ENCODE measurements at regions not wholly inside any gene's neighbourhood (a gene's known extent, or its start where the extent isn't known, plus 50 kb on each side); places are given as distances from the start of the nearest gene placed in this dataset.

- H3K4me2 ChIP-seq (ENCODE audit: low read length), result no peak overlapping the region
- H3K36me3 ChIP-seq (ENCODE audit: insufficient read depth, low read length), result no peaks in the 10 kb centered on the region
- H3K9ac ChIP-seq (ENCODE audit: low read depth, low read length), result no peak overlapping the region
- no peak overlapping the region for H3K4me3 ChIP-seq (ENCODE audit: low read length)
- no peaks in the 10 kb centered on the region for H3K9me3 ChIP-seq (replicated peaks; ENCODE audit: low read length)
- peaks cover 5% of the 10 kb centered on the region for H3K4me1 ChIP-seq (ENCODE audit: control insufficient read depth, insufficient read depth, low read length)
- H3K27me3 ChIP-seq (ENCODE audit: control insufficient read depth, insufficient read depth, low read length), result no peaks in the 10 kb centered on the region
These were observed 181.1 kb upstream of the NAMPT start for GRCh38 chr7:106465704-106466468.

- no peaks in the 10 kb centered on the region for H3K36me3 ChIP-seq (ENCODE audit: insufficient read depth, low read length)
- no peaks in the 10 kb centered on the region for H3K9me3 ChIP-seq (replicated peaks; ENCODE audit: low read length)
- H3K4me3 ChIP-seq (ENCODE audit: low read length), result no peak overlapping the region
- no peak overlapping the region for H3K4me2 ChIP-seq (ENCODE audit: low read length)
- peaks cover 5% of the 10 kb centered on the region for H3K4me1 ChIP-seq (ENCODE audit: control insufficient read depth, insufficient read depth, low read length)
- H3K9ac ChIP-seq (ENCODE audit: low read depth, low read length), result no peak overlapping the region
- no peaks in the 10 kb centered on the region for H3K27me3 ChIP-seq (ENCODE audit: control insufficient read depth, insufficient read depth, low read length)
These were observed 179.9 kb upstream of the NAMPT start for GRCh38 chr7:106464651-106465050.

- no peaks in the 10 kb centered on the region for H3K27me3 ChIP-seq (ENCODE audit: control insufficient read depth, insufficient read depth, low read length)
- no peaks in the 10 kb centered on the region for H3K36me3 ChIP-seq (ENCODE audit: insufficient read depth, low read length)
- H3K4me2 ChIP-seq (ENCODE audit: low read length), result no peak overlapping the region
- H3K4me1 ChIP-seq (ENCODE audit: control insufficient read depth, insufficient read depth, low read length), result peaks cover 5% of the 10 kb centered on the region
- H3K4me3 ChIP-seq (ENCODE audit: low read length), result no peak overlapping the region
- no peak overlapping the region for H3K9ac ChIP-seq (ENCODE audit: low read depth, low read length)
- no peaks in the 10 kb centered on the region for H3K9me3 ChIP-seq (replicated peaks; ENCODE audit: low read length)
These were observed 179.2 kb upstream of the NAMPT start for GRCh38 chr7:106463851-106464611.

GRCh38 chr7:106462914-106463482 lies 178.2 kb upstream of the NAMPT start:
- no peaks in the 10 kb centered on the region for H3K27me3 ChIP-seq (ENCODE audit: control insufficient read depth, insufficient read depth, low read length)
- H3K9ac ChIP-seq (ENCODE audit: low read depth, low read length), result no peak overlapping the region
- no peak overlapping the region for H3K4me3 ChIP-seq (ENCODE audit: low read length)
- no peaks in the 10 kb centered on the region for H3K9me3 ChIP-seq (replicated peaks; ENCODE audit: low read length)
- no peak overlapping the region for H3K4me2 ChIP-seq (ENCODE audit: low read length)
- no peaks in the 10 kb centered on the region for H3K36me3 ChIP-seq (ENCODE audit: insufficient read depth, low read length)
- peaks cover 5% of the 10 kb centered on the region for H3K4me1 ChIP-seq (ENCODE audit: control insufficient read depth, insufficient read depth, low read length)

GRCh38 chr7:106462365-106462859 lies 177.6 kb upstream of the NAMPT start:
- Histone ChIP-seq H3K36me3 (ENCODE audit: insufficient read depth, low read length) (no peaks in the 10 kb centered on the region), H3K9me3 (replicated peaks; ENCODE audit: low read length) (no peaks in the 10 kb centered on the region), H3K4me1 (ENCODE audit: control insufficient read depth, insufficient read depth, low read length) (peaks cover 5% of the 10 kb centered on the region), H3K4me3 (ENCODE audit: low read length) (no peak overlapping the region), H3K9ac (ENCODE audit: low read depth, low read length) (no peak overlapping the region), H3K27me3 (ENCODE audit: control insufficient read depth, insufficient read depth, low read length) (no peaks in the 10 kb centered on the region), H3K4me2 (ENCODE audit: low read length) (no peak overlapping the region)

- Histone ChIP-seq H3K4me3 (ENCODE audit: low read length) (no peak overlapping the region), H3K4me2 (ENCODE audit: low read length) (no peak overlapping the region), H3K4me1 (ENCODE audit: control insufficient read depth, insufficient read depth, low read length) (peaks cover under 1% of the 10 kb centered on the region), H3K36me3 (ENCODE audit: insufficient read depth, low read length) (no peaks in the 10 kb centered on the region), H3K27me3 (ENCODE audit: control insufficient read depth, insufficient read depth, low read length) (no peaks in the 10 kb centered on the region), H3K9me3 (replicated peaks; ENCODE audit: low read length) (no peaks in the 10 kb centered on the region), H3K9ac (ENCODE audit: low read depth, low read length) (no peak overlapping the region)
These were observed 176.0 kb upstream of the NAMPT start for GRCh38 chr7:106460792-106461254.

- H3K36me3 ChIP-seq (ENCODE audit: insufficient read depth, low read length), result no peaks in the 10 kb centered on the region
- no peaks in the 10 kb centered on the region for H3K9me3 ChIP-seq (replicated peaks; ENCODE audit: low read length)
- H3K4me2 ChIP-seq (ENCODE audit: low read length), result no peak overlapping the region
- H3K4me1 ChIP-seq (ENCODE audit: control insufficient read depth, insufficient read depth, low read length), result no peaks in the 10 kb centered on the region
- no peak overlapping the region for H3K4me3 ChIP-seq (ENCODE audit: low read length)
- no peaks in the 10 kb centered on the region for H3K27me3 ChIP-seq (ENCODE audit: control insufficient read depth, insufficient read depth, low read length)
- no peak overlapping the region for H3K9ac ChIP-seq (ENCODE audit: low read depth, low read length)
These were observed 174.8 kb upstream of the NAMPT start for GRCh38 chr7:106459397-106460072.

- H3K27me3 ChIP-seq (ENCODE audit: control insufficient read depth, insufficient read depth, low read length), result no peaks in the 10 kb centered on the region
- H3K4me2 ChIP-seq (ENCODE audit: low read length), result no peak overlapping the region
- peaks cover 3% of the 10 kb centered on the region for H3K9me3 ChIP-seq (replicated peaks; ENCODE audit: low read length)
- H3K4me3 ChIP-seq (ENCODE audit: low read length), result no peak overlapping the region
- no peaks in the 10 kb centered on the region for H3K4me1 ChIP-seq (ENCODE audit: control insufficient read depth, insufficient read depth, low read length)
- no peaks in the 10 kb centered on the region for H3K36me3 ChIP-seq (ENCODE audit: insufficient read depth, low read length)
- no peak overlapping the region for H3K9ac ChIP-seq (ENCODE audit: low read depth, low read length)
These were observed 172.9 kb upstream of the NAMPT start for GRCh38 chr7:106457678-106458077.

GRCh38 chr7:106456329-106456728 lies 171.5 kb upstream of the NAMPT start:
- no peaks in the 10 kb centered on the region for H3K36me3 ChIP-seq (ENCODE audit: insufficient read depth, low read length)
- peaks cover 5% of the 10 kb centered on the region for H3K9me3 ChIP-seq (replicated peaks; ENCODE audit: low read length)

GRCh38 chr7:106452031-106452851 lies 167.5 kb upstream of the NAMPT start:
- H3K9ac ChIP-seq (ENCODE audit: low read depth, low read length), result no peak overlapping the region
- H3K27me3 ChIP-seq (ENCODE audit: control insufficient read depth, insufficient read depth, low read length), result no peaks in the 10 kb centered on the region
- H3K36me3 ChIP-seq (ENCODE audit: insufficient read depth, low read length), result no peaks in the 10 kb centered on the region
- no peaks in the 10 kb centered on the region for H3K4me1 ChIP-seq (ENCODE audit: control insufficient read depth, insufficient read depth, low read length)
- peaks cover 5% of the 10 kb centered on the region for H3K9me3 ChIP-seq (replicated peaks; ENCODE audit: low read length)
- H3K4me3 ChIP-seq (ENCODE audit: low read length), result no peak overlapping the region
- no peak overlapping the region for H3K4me2 ChIP-seq (ENCODE audit: low read length)

More at GRCh38 chr7:106456329-106456728, 171.5 kb upstream of the NAMPT start:
- Histone ChIP-seq H3K4me1 (ENCODE audit: control insufficient read depth, insufficient read depth, low read length) (no peaks in the 10 kb centered on the region), H3K27me3 (ENCODE audit: control insufficient read depth, insufficient read depth, low read length) (no peaks in the 10 kb centered on the region), H3K4me2 (ENCODE audit: low read length) (no peak overlapping the region), H3K4me3 (ENCODE audit: low read length) (no peak overlapping the region), H3K9ac (ENCODE audit: low read depth, low read length) (no peak overlapping the region)
